Loucy (cell line): ENCODE measurements at regions not wholly inside any gene's neighbourhood (a gene's known extent, or its start where the extent isn't known, plus 50 kb on each side); places are given as distances from the start of the nearest gene placed in this dataset.

Experiments used
- H2AFZ ChIP-seq: fragments of 200-600 bp; sonication (generic); 2 replicates; pipeline ENCODE4 v1.6.0; 2016; ENCODE audit warnings: antibody characterized with exemption, mild to moderate bottlenecking, low read length, moderate library complexity
- H3F3A ChIP-seq: fragments of 200-600 bp; 2 replicates; pipeline ENCODE4 v1.6.0; 2016; ENCODE audit warnings: antibody characterized with exemption, low read depth, mild to moderate bottlenecking
- H3K27me3 ChIP-seq: fragments of 200-600 bp; sonication (generic); 2 replicates; pipeline ENCODE4 v1.6.1; 2014; ENCODE audit warnings: low read length, mild to moderate bottlenecking; ENCODE audit not compliant: insufficient read depth, poor library complexity, severe bottlenecking
- H3K36me3 ChIP-seq: fragments of 200-600 bp; sonication (generic); 2 replicates; pipeline ENCODE4 v1.6.1; 2016; ENCODE audit warnings: low read length; ENCODE audit not compliant: insufficient read depth
- H3K4me1 ChIP-seq: fragments of 200-600 bp; sonication (generic); 2 replicates; pipeline ENCODE4 v1.5.1; 2014; ENCODE audit warnings: low read length, mild to moderate bottlenecking; ENCODE audit not compliant: insufficient read depth, poor library complexity, severe bottlenecking
- H3K4me2 ChIP-seq: fragments of 200-600 bp; sonication (generic); 2 replicates; pipeline ENCODE4 v1.6.0; 2014; ENCODE audit warnings: antibody characterized with exemption, low read length, low read depth, mild to moderate bottlenecking; ENCODE audit not compliant: poor library complexity, severe bottlenecking
- H3K4me3 ChIP-seq: fragments of 200-600 bp; sonication (generic); 2 replicates; pipeline ENCODE4 v1.5.1; 2014; ENCODE audit warnings: low read length, mild to moderate bottlenecking, mixed read lengths; ENCODE audit not compliant: poor library complexity, severe bottlenecking
- H3K79me2 ChIP-seq: fragments of 200-600 bp; sonication (generic); 2 replicates; pipeline ENCODE4 v1.6.1; 2014; ENCODE audit warnings: low read length; ENCODE audit not compliant: insufficient read depth
- H3K9ac ChIP-seq: fragments of 200-600 bp; sonication (generic); 2 replicates; pipeline ENCODE4 v1.6.0; 2014; ENCODE audit warnings: mild to moderate bottlenecking, low read depth, low read length, moderate library complexity; ENCODE audit not compliant: poor library complexity, severe bottlenecking
- H3K9me2 ChIP-seq: fragments of 200-600 bp; sonication (generic); replicated peaks from 2 replicates; pipeline ENCODE4 v1.6.1; 2016; ENCODE audit warnings: low read depth, low read length, mixed read lengths
- H3K9me3 ChIP-seq: fragments of 200-600 bp; sonication (generic); 2 replicates; pipeline ENCODE4 v1.6.1; 2014; ENCODE audit warnings: mild to moderate bottlenecking, antibody characterized with exemption, low read length, low read depth; ENCODE audit not compliant: insufficient read depth
- H4K20me1 ChIP-seq: fragments of 200-600 bp; sonication (generic); 2 replicates; pipeline ENCODE4 v1.6.0; 2014; ENCODE audit warnings: antibody characterized with exemption, low read length, mild to moderate bottlenecking; ENCODE audit not compliant: insufficient read depth, poor library complexity, severe bottlenecking
- CTCF ChIP-seq: fragments of 200-600 bp; sonication (generic); conservative IDR thresholded peaks from 2 replicates; pipeline ENCODE4 v1.5.1; 2014; ENCODE audit warnings: mild to moderate bottlenecking, antibody characterized with exemption, low read length
- EZH2phosphoT487 ChIP-seq: fragments of 200-600 bp; IDR thresholded peaks from 2 replicates; pipeline ENCODE4 v1.6.1; 2018; ENCODE audit warnings: antibody characterized with exemption, mild to moderate bottlenecking, moderate library complexity, borderline replicate concordance

- Histone ChIP-seq H3K4me2 (no peak overlapping the region), H2AFZ (no peak overlapping the region), H3K4me3 (no peak overlapping the region), H3K36me3 (no peaks in the 10 kb centered on the region), H3K9ac (no peak overlapping the region), H3K4me1 (no peaks in the 10 kb centered on the region), H3K9me2 (no peaks in the 10 kb centered on the region), H3K27me3 (no peaks in the 10 kb centered on the region), H3K9me3 (no peaks in the 10 kb centered on the region), H3K79me2 (no peaks in the 10 kb centered on the region), H4K20me1 (no peaks in the 10 kb centered on the region), H3F3A (no peaks in the 10 kb centered on the region)
- TF ChIP-seq EZH2phosphoT487: no peak
- TF ChIP-seq CTCF: no peak
Measured at GRCh38 chr5:14081791-14082190, 61.4 kb upstream of the TRIO start.

GRCh38 chr5:14078716-14079115, 64.4 kb upstream of the TRIO start:
- Histone ChIP-seq H3K4me1 (no peaks in the 10 kb centered on the region), H3K9ac (no peak overlapping the region), H3K27me3 (no peaks in the 10 kb centered on the region), H3K4me2 (no peak overlapping the region), H4K20me1 (no peaks in the 10 kb centered on the region), H2AFZ (no peak overlapping the region), H3K9me2 (no peaks in the 10 kb centered on the region), H3K4me3 (no peak overlapping the region), H3K79me2 (no peaks in the 10 kb centered on the region), H3K36me3 (no peaks in the 10 kb centered on the region), H3F3A (no peaks in the 10 kb centered on the region), H3K9me3 (no peaks in the 10 kb centered on the region)
- no peak for TF ChIP-seq EZH2phosphoT487
- TF ChIP-seq CTCF: no peak

- no peak overlapping the region for H2AFZ ChIP-seq
- no peaks in the 10 kb centered on the region for H3F3A ChIP-seq
- H3K4me3 ChIP-seq: no peak overlapping the region
- no peaks in the 10 kb centered on the region for H4K20me1 ChIP-seq
- no peaks in the 10 kb centered on the region for H3K27me3 ChIP-seq
- no peak overlapping the region for H3K9ac ChIP-seq
- H3K79me2 ChIP-seq: no peaks in the 10 kb centered on the region
- no peak overlapping the region for H3K4me2 ChIP-seq
- no peaks in the 10 kb centered on the region for H3K4me1 ChIP-seq
- TF ChIP-seq CTCF (no peak), EZH2phosphoT487 (no peak)
- no peaks in the 10 kb centered on the region for H3K36me3 ChIP-seq
- H3K9me3 ChIP-seq: no peaks in the 10 kb centered on the region
- no peaks in the 10 kb centered on the region for H3K9me2 ChIP-seq
Measured at GRCh38 chr5:14077501-14077900, 65.6 kb upstream of the TRIO start.
